ENCODE measurements at regions not wholly inside any gene's neighbourhood (a gene's known extent, or its start where the extent isn't known, plus 50 kb on each side); places are given as distances from the start of the nearest gene placed in this dataset.
"Not testable (repeated sequence)": the region's sequence is repeated elsewhere in the genome, so short reads cannot be mapped to it uniquely, and the experiment has no call there.

DNA sequence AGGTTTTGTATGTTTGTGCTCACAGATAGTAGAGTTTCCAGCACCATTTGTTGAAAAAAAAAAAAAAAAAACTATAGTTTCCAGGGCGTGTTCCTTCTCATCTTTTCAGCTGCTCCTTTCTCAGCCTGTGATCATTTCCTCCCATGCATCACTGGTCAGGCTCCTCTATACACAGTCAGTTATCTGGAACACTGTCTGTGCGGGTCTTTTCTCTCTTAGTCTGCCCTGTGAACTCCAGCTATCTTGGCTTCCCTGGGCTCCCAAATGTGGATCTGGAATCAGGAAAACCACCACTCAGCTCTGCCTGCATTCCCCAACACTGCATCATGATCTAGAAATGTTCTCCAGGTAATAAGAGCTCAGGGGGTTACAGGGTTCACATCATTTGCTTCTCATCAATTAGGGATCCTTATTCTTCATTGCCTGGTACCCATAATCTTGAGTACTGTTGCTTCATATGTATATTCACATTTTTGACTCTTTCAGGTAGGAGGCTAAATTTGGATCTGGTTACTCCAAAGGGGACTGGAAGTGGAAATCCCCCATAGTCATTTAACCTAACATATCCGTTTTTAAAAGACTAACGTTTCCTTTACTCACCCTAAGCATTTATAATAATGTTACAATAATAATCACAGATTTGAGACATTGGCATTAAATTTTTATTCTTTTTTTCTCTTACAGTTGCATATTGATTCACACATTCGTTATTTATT is 221.8 kb upstream of the KLF3 start:
- DNase-seq, result no peak

DNA sequence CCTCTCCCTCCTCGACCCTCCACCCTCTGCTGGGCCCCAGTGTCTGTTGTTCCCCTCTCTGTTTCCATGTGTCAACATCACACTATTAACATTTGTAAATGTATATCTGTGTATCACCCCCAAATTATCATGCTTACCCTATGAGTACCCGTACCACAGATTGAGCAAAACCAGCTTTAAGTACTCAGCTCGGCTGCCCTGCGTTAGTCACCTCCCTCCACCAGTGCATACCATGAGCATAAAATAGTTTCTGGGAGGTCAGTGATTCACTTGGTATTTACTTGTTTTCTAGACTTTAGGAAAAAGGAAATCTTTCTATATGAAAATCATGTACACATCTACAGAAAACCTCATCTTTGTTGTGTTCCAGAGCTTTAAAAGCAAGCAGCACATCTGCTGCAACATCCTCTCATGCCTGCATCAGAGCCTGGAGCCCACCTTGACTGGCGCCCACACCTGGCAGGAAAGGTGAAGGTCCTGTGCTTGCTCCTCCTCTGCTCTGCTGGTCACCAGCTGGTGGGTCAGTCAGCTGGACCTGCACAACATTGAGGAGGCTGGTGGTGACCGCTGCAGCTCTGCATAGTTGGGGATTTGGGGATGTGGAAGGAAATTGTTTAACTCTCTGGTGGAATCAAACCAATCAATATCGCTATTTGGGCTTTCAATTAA is 214.4 kb upstream of the KLF3 start:
- DNase-seq, result no peak

GRCh38 chr4:38452009-38452408 is 212.0 kb upstream of the KLF3 start:
- DNase-seq, result no peak

GRCh38 chr4:38452542-38452941 is 211.5 kb upstream of the KLF3 start:
- DNase-seq, result no peak

- DNase-seq, result no peak
Observed at GRCh38 chr4:38453253-38453881, 210.6 kb upstream of the KLF3 start.

GRCh38 chr4:38454284-38454683 is 209.7 kb upstream of the KLF3 start:
- no peak for DNase-seq

DNA sequence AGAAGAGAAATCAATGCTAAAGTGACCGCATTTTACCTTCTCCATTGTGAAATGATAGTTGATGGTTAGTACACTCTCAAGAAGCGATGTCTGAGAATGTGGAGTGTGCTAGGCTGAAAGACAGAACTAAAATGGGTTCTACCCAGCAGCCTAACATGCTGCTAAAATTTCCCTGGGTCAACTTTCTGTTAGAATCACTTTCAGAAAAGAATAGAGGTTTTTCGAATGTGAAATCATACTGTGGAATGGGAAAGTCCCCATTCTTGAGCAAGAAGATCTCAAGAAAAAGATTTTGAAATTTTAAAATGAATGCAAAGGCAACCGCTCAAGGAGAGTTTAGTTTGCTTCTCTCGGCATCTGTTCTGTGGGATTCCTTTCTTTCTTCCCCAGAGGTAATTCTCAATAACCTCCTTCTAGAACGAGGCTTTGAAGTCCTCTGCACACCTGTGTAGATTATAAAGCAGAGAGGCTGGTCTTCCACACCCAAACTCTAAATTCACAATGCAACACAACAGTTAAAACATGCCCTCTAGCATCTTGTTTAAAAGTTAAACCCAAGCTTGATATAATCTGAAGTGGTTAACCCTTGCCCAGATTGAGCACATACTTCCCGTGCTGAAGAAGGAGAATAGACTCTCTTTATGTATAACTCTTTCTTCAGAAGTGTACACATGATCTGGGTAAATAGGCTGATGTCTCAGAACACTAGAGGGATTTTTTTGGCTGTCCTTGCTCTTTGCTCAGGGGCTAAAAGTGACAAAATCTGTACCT is 208.7 kb upstream of the KLF3 start:
- DNase-seq, result peak in 2 of 6 experiments; percentile 11 to 19

DNA sequence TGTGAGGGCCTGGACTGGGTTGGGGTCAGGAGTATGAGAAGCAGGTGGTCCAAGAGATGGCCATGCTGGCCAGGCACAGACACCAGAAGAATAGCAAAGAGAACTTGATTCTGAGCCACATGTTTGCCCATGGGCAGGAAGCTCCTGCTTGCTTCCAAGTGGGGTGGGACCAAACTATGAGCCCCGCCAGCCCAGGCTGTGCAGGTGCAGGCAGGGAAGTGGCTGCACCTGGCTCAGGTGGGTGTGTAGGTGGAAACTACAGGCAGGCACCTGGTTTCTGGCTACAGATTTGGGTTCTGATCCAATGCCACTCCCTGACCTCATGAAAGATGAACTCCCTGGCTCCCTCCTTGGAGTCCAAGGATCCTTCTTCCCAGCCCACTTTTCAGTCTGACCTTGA is 207.9 kb upstream of the KLF3 start:
- DNase-seq, result no peak

GRCh38 chr4:38461342-38461741 is 202.7 kb upstream of the KLF3 start:
- no peak for DNase-seq

DNA sequence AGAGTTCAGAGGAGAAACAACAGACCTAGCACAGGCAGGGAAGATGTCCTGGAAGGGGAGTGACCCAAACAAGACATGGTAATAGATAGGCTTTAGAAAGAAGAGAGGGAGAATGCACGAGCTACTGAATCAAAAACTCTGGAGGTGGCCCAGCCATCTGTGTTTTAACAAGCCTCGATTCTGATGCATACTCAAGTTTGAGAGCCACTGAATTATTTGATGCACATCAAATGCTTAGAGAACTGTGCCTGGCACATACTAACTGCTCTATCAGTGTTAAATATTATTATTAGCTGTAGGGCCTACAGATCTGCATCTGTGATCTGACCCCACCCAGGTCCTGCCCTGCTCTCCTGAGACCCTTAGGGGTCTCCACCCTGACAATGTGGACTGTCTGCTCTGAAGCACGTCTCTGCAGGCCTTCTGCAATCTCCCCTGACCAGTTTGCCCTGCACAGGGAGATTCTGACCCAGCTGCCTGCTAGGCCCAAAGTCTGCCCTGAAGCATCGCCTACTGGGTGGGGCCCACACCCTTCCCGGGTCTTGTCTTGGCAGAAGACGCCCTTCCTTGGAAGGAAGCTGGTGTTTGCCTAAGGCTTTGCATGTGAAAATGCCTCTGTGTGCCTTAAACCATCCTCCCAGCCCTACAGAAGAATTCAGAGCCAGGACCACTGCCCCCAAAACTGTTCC is 201.5 kb upstream of the KLF3 start:
- DNase-seq, result no peak

GRCh38 chr4:38463268-38463958 is 200.6 kb upstream of the KLF3 start:
- no peak for DNase-seq

GRCh38 chr4:38464328-38464727 is 199.7 kb upstream of the KLF3 start:
- DNase-seq, result no peak

- DNase-seq, result no peak
Observed at GRCh38 chr4:38466401-38466800, 197.6 kb upstream of the KLF3 start.

GRCh38 chr4:38467296-38467695 is 196.7 kb upstream of the KLF3 start:
- no peak for DNase-seq

DNA sequence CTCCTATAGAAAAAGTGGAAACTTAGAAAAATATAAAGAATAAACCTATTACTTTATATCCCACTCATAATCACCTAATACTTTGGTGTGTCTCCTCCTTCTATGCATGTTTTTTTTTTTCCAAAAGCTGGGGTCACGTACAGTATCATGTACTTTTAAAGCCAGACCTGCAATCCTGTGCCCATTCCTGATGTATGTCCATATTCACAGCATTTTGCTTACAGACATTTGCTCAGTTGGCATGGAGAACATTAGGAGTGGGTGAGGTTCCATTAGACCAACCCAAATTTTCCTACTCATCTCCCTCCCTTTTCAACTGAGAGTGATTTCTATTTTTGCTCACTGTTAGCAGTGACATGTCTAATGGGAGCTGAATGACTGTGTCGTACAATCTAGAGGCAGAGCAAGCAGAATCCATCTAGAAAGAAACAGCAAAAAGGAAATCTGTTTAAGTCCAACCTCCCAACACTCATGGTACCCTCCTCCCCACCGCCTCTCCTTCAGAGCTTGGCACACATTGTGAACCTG is 195.6 kb upstream of the KLF3 start:
- DNase-seq, result no peak

DNA sequence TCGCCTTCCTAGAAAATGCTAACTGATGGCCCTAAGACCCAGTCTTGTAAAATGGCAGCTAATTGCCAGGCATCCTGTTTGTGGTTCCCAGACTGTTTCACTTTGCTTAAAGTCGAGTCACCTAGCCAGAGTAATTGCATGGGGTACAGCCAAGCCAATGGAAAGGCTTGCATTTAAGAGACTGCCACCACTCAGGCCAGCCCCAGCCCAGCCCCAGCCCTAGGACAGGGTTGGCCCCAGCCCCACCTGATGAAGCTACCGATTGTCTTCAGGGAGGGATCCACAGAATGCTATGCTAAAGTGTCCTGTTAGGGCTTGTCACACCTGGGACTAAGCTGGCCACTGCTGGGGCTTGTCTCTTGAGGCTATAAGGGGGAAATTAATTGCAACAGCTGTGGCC is 194.6 kb upstream of the KLF3 start:
- no peak for DNase-seq

- DNase-seq, result no peak
Observed at GRCh38 chr4:38470735-38471262, 193.2 kb upstream of the KLF3 start.

- DNase-seq, result peak in 1 of 6 experiments; percentile 7
Observed at GRCh38 chr4:38482696-38483095, 181.3 kb upstream of the KLF3 start.

- not testable (repeated sequence) for DNase-seq
Observed at GRCh38 chr4:38483628-38484027, 180.4 kb upstream of the KLF3 start.

GRCh38 chr4:38489011-38489861 is 174.8 kb upstream of the KLF3 start:
- DNase-seq, result no peak
